Gastrocnemius medialis (tissue), 4 donors: ENCODE measurements at regions not wholly inside any gene's neighbourhood (a gene's known extent, or its start where the extent isn't known, plus 50 kb on each side); places are given as distances from the start of the nearest gene placed in this dataset.

Experiments used
- CTCF ChIP-seq, 5 experiments: fragments of 450-650 bp in 3 of 5; fragments of 200-600 bp in 2 of 5; sonication (generic) in 2 of 5; IDR thresholded peaks in 4 of 5; conservative IDR thresholded peaks in 1 of 5; 1 replicate in 4 of 5; 2 replicates in 1 of 5; pipeline ENCODE4 v1.5.1; 2016 to 2019; ENCODE audit warnings: antibody characterized with exemption in 5 of 5, mild to moderate bottlenecking in 3 of 5, moderate library complexity in 3 of 5
- POLR2A ChIP-seq, 2 donors: fragments of 450-650 bp; IDR thresholded peaks; one replicate each; pipeline ENCODE4 v1.6.1; 2017; ENCODE audit warnings: antibody characterized with exemption in 2 of 2, mild to moderate bottlenecking in 2 of 2, moderate library complexity in 2 of 2

GRCh38 chr1:4328402-4329071 lies 325.9 kb upstream of the AJAP1 start:
- TF ChIP-seq CTCF (IDR thresholded peaks at IDR 0.05 in 4 of 5, conservative IDR thresholded peaks at IDR 0.05 in 1 of 5) = no peak
- TF ChIP-seq POLR2A (IDR thresholded peaks at IDR 0.05) = no peak
